DMS153 (cell line): ENCODE measurements at regions not wholly inside any gene's neighbourhood (a gene's known extent, or its start where the extent isn't known, plus 50 kb on each side); places are given as distances from the start of the nearest gene placed in this dataset.
A peak's percentile ranks its signal among the peaks of the same experiment; 100 is the strongest.
"Not testable (repeated sequence)": the region's sequence is repeated elsewhere in the genome, so short reads cannot be mapped to it uniquely, and the experiment has no call there.

Experiments
- DNase-seq: peaks from one replicate; lab custom pipeline; 2025; lab: John Stamatoyannopoulos, UW

DNA sequence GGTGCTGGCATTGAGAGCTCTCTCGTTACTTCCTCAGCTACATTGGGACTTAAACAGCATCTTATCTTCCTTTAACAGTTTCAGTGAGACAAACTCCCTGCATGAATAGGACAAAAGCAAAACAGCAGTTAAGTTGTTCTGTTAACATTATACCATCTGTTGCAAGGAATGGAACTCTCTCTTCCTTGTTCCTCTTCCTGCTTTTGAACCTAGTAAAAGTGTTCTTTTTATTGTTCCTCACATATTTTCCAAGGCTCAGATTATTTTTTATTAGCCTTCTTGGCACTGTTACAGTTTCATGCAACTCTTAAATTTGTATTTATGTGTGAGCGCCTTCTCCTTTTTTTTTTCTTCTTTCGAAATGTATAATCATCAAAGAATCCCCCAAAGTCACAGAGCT is 202.6 kb upstream of the UFM1 start:
- DNase-seq: no peak

DNA sequence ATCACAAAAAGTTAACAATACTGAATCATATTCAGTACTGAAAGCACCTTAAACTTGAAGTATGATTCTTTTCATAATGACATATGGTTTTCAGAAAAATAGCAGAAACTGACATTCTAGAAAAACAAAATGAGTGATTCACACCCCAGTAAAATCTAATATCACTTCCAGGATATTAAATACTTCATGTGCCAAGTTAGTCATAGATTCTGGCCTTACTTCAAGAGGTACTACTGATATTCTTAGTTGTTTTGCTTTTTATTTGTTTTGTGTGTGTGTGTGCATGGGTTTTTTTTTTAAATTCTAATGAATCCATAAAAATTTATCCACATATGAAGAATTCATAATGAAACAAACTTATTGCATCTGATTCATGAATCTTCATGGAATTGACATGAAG is 207.9 kb upstream of the UFM1 start:
- DNase-seq: no peak

DNA sequence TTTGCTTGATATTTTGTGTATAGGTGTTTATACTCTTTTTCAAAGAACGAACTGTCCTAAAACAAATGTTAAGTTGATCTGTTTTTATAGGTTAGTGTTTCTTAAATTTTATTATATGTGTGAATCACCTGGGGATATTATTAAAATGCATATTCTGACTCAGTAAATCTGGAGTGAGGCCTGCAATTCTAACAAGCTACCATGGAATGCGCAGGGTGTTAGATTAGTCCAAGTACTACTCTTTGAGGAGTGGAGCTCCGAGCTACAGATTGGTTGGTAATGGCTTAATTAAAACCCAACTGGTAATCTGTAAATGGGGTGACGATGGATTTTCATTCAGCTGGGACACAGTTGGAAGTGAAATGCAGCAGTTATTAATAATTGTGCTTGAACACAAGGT is 214.1 kb upstream of the UFM1 start:
- no peak for DNase-seq

DNA sequence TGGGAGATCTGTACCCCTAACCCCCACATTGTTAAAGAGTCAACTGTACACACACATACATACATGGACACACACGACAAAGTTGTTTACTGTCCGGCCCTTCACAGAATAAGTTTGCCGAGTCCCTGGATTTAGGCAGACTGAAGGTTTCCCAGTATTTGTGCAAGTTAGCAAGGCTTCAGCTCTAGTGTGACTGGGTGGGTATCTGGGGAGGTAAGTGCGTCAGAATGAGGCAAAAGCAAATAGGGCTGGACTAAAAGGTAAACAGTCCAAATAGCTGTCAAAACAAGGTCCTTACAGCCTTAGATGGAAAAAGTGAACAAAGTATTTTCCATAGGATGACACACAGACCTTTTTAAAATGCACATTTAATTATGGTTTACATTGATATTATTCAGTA is 228.4 kb upstream of the UFM1 start:
- no peak for DNase-seq

DNA sequence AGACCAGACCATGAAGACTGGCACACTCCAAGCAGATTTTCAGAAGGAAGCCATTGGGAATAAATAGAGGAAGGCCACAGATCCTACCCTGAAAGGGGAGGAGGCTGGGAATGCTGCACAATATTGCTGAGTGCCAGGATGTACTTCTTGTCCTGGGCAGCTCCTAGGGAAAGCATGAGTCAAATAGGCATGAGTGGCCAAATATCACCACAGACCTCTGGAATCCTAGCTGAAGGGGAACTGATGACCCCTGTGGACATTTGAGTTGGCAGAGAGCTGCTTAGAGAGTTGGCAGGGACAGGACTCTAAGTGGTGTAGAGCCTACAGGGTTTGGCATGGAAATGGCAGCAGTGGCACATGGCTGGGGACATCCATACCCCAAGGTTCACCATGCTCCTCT is 234.3 kb upstream of the TRPC4 start:
- DNase-seq: no peak

DNA sequence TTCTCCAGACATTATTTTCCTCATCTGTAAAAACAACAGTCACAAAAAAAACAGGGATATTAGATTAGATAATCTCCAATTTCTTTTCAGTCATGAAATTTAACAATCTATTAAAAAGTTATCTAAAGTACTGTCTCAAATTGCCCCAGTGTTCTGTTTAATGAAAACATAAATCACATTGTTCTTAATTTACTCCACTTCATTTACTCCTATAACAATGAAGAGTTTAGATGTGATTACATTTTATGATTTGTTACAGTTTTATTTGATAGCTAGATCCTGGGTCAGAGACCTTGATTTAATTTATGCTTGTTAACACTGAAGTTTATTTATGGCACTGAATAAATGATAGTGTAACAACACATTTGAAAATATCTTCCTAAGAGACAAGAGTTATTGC is 230.2 kb upstream of the TRPC4 start:
- DNase-seq: no peak

DNA sequence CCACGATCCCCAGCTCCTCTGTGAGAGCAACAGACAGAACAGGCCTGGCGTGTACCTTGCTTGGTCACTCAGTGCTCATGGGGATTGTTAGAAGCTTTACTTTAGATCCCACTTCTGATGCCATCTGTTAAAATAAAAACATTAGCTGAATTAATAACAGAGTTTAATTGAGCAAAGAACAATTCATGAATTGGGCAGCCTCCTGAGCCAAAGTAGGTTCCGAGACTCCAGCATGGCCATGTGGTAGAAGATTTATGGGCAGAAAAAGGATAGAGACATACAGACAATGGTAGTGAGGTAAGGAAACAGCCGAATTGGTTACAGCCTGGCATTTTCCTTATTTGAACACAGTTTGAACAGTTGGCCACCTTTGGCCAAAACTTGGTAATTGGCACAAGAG is 223.9 kb upstream of the TRPC4 start:
- no peak for DNase-seq

DNA sequence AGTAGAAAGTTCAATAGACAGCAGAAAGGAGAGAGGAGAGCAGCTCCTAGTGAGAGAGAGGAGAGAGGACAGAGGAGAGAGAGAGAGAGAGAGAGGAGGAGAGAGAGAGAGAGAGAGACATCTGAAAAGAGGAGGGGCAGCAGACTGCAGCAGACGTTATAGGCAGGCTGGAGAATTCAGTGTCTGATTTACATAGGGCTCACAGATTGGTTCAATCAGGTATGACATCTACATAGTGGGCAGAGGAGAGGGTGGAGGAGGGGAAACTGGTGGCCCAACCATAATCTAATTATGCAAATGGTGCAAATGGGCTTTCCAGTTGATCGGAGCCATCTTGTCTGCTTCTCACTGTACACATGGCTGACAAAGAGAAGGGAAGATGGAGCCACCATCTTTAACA is 221.3 kb upstream of the TRPC4 start:
- DNase-seq: no peak

DNA sequence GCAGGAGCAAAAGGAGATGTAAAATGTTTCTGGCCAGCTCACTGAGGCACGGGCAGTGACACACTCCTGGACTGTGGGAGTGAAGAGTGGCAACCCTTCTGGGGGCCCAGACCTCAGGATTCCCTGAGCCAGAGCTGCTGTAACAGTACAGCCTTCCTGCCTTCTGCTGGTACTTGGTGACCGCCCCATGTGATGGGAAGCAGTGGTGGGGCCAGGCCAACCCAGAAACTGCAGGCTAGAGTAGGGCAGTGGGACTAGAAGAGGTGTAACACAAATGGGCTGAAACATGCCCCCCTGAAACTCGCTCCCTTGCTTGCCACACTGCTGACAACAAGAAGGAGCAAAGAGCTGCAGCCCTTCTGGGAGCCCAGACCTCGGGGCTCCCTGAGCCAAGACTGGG is 217.1 kb upstream of the TRPC4 start:
- DNase-seq: no peak

DNA sequence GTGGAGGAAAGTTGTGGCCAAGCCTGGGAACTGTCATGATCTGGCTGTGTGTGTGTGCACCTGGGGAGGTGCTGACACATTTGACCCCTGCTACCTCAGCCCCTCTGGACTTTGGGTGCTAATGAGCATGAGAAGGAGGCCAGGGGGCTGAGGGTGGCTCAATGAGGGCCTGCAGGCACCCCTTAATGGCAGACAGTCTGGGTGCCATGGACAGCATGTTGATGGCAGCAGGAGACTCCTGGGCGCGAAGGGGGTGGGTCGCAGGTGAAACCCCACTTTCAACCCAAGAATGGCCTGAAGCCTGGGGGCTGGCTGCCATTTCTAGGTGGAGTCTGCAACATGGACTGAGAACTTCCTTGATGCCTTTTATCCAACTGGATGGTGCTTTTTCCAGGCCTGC is 216.4 kb upstream of the TRPC4 start:
- no peak for DNase-seq

DNA sequence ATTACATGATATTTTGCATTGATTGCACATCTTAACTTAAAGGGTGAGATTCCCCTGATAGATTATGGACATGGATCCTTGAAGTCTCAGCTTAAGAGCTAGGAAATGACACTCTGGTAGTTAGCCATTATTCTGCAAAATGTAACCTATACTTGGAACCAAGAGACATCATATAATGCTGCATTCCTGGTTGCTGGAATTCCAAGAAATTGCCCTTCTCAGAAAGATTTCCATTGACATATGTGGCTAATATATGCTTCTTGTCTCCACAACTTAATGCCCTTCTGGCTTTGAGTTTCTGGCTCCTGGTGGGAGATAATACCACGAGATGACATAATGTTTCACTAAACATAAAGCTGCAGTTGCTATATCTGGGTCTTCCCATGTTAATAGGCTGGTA is 204.4 kb upstream of the TRPC4 start:
- no peak for DNase-seq

DNA sequence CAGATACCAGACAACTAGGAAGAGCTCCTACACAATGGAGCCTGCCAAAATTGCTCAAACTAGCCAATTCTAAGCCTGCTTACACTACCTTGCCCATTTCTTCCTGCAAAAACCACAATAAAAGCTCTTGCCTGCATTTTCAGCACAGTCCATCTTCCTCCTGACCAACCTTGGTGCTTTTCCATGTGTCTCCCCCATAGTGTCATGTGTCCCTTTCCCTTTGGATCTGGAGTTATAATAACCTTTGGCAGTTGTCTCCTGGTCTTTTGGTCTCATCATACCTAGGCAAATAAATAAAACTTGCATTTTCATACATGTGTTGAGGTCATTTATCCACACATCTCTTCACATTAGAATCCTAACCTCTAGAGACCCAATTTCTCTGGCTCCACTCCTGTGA is 203.1 kb upstream of the TRPC4 start:
- DNase-seq: no peak

DNA sequence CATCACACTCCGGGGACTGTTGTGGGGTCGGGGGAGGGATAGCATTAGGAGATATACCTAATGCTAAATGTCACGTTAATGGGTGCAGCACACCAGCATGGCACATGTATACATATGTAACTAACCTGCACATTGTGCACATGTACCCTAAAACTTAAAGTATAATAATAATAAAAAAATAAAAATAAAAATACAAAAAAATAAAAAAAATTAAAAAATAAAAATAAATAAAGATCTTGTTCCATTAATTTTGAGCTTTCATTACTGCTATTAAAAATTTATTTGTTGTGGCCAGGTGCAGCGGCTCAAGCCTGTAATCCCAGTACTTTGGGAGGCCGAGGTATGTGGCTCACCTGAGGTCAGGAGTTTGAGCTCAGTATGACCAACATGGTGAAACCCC is 201.8 kb upstream of the TRPC4 start:
- DNase-seq: not testable (repeated sequence)

DNA sequence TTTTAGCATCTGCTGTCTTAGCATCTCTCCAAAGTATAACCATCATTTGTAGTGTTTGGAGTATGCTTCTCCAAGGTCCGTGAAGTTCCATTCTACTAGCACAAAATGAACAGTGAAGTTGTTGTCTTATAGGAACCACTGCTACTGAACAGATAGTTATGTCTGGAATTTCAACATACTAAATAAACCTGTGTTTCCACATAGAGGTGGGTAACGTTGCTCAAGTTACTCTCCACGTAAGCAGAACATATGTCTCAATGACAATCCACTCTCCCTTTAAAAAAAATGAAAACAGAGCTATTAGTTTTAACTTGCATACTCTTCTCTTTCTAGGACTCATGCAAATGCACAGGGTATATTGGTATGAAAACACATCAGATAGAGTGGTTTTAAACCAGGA is 184.3 kb upstream of the TRPC4 start:
- DNase-seq: no peak

DNA sequence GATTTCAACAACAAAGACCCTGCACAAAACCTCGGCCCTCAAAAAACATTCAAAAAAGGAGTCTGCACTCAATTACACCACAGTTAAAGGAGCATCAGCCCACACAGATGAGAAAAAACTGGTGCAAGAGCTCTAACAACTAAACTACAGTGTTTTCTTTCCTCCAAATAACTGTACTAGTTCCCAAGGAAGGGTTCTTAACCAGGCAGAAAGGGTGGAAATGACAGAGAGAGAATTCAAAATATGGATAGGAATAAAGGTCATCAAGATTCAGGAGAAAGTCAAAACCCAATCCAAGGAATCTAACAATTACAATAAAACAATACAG is 176.4 kb upstream of the TRPC4 start:
- no peak for DNase-seq

DNA sequence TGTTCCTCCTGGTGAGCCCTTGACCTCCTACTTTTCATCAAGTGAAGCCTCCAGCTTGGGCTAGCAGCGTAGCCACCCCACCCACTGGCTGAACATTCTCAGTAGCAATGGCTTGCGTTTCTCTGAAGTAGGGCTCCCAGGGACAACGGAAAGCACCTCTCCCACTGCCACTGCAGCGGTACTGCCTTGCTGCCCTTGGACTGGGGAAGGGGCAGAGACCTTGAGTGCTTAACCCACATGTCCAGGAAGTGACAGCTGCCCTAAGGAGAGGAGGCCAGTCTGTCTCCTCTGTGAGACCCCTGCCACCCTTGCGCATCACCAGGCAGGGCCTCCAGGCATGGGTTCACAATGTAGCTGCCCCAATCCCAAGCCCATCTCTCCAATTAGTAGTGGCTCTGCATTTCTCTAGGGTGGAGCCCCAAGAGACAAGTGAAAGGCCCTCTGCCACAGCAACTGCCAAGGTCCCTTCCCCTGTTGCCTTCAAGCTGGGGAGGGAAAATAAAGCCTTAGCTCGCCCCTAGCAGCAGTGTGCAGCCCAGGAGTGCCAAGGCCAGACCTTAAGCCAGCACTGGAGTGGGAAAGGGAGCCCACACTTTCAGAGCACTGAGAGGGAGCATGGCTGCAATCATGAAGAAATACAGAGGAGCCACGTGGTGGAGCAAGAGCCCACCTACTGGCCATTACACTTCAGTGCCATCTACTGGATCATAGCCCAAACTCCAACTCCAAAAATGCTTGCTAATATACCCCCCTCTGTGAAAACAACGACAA is 175.9 kb upstream of the TRPC4 start:
- no peak for DNase-seq

DNA sequence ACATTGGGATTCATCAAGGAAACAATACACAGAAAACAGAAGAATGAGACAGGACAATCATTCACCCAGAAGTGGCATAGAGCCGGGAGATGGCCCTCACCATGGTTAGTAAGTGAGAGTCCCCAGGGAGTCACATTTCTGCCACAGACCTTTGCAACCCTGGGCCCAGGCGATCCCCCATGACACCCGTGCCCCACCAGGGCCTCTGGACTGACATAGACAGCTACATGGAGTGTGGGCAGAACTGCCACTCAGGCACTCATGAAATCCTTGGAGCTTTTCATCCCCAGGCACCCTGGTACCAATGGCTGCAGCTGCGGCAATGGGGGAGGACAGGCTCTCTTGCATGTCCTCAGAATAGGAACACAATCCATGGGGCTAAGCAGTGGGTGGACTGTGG is 174.5 kb upstream of the TRPC4 start:
- DNase-seq: no peak

DNA sequence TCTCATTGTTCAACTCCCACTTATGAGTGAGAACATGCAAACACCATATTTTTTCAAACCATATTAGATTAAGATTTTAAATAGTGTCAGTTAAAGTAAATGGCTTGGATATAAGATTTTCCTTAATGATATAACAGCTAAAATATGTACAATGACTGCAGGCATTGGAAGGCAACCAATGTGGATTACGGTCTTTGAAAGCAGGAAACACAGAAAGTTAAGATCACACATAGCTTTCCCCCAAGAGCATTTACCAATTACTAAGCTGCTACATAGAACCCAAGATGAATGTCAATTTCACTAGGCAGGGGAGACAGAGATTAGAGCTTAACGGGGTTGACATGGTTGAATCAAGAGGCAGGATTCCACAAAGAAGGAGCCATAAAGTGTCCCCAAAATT is 173.2 kb upstream of the TRPC4 start:
- no peak for DNase-seq

DNA sequence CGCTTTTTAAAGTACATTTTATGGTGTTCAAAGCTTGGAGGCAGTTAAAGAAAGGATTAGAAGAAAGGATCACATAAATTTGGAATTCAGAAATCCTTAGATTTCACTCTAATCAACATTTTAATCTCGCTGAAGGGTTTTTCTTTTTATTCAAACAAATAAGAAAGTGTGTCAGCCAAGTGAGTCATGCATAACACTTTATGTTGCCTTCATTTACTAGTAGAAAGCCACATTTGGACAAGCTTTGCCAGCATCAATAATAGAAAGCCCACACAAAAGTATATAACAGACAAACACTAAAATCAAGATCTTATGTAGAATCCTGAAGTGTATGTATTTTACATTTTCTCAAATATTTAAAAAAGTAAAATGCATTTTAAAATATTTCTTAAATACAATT is 154.9 kb upstream of the TRPC4 start:
- no peak for DNase-seq

DNA sequence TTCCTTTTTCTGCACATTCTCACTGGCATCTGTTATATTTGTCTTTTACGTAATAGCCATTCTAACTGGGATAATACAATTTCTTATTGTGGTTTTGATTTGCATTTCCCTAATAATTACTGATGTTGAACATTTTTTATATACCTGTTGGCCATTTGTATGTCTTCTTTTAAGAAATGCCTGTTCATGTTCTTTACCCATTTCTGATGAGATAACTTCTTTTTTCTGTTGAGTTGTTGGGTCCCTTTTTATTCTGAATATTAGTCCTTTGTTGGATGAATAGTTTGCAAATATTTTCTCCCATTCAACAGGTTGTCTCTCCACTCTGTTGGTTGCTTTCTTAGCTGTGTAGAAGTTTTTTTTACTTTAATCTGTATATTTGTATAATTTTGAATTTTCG is 147.7 kb upstream of the TRPC4 start:
- DNase-seq: no peak

DNA sequence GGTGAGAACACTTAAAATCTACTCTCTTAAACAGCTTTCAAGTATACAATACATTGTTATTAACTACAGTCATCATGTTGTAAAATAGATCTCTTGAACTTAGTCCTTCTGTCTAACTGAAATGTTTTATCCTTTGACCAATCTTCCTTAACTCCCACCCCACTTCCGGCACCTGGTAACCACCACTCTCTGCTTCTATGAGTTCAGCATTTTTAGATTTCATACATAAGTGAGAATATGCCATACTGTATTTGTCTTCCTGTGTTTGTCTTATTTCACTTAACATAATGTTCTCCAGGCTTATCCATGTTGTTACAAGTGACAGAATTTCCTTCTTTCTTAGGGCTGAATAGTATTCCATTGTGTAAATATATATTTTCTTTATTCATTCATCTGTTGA is 144.1 kb upstream of the TRPC4 start:
- DNase-seq: no peak

DNA sequence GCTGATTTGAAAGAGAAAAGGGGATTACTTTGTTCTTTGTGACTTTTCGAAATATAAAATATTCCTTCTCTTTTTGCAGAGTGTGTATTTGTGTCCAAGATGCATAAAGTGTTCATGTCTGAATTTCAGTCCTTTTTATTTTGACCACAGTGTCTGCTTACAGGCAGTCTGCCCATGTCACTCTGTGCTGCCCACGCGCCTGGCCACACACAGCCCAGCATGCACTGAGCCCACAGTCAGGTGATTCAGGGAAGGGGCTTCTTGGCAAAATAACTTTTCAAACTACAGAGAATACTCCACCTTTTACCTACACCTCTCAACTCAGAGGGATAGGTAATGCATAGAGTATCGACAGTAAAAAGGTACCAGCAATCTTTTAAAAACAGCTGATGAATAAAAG is 142.5 kb upstream of the TRPC4 start:
- DNase-seq: no peak

DNA sequence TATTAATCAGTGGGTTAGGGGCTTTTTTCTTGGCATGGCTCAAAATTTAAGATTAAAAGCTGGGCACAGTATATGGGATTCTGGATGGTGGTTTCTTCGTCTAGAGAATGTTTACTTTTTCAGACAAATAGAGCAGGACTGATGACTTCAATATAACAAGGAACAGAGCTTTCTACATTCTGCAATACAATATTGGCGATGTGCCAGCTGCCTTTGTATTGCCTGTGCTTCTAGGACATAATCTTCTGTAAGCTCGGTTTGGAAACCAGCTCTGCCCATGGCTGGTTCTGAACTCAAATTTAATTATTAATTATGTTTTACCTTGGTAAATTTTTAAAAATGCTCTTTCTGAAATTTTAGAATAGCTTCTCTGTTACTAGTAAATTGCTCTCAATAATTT is 139.1 kb upstream of the TRPC4 start:
- DNase-seq: no peak

DNA sequence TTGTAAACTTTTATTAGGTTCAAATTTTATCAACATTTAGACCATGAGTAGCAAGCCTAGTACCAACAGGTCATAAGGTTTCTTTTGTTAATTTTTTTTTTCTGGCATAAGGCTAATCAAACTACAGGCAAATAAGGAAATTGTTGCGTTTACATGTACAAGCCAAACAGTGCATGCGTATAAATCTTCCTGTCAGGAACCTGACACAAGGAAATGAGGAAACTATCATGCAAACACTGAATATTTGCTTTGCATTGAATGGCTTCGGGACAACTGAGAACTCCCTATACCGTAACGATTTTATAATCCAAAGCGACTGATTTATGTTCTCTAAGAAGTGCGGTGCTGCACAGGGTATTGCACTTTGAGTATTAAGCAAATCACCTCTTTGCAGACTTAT is 133.0 kb upstream of the TRPC4 start:
- peak; percentile 99 for DNase-seq

DNA sequence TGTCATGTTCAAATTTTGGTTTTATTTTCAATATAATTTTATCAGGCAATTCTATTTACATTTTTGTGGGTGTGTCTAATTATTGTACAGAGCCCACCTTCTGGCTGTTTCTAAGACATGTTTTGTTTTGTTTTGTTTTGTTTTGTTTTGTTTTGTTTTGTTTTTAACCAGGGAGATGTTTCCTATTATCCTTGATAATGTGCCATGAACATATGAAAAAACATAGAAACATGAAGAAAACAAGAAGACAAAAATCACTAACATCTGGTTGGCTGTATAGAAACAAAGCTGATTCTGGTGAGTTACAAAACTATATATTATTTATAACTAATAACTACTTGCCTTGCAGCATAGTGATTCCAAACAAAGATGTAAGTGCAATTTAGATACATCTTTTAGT is 128.1 kb upstream of the TRPC4 start:
- no peak for DNase-seq
